ENCODE measurements at regions not wholly inside any gene's neighbourhood (a gene's known extent, or its start where the extent isn't known, plus 50 kb on each side); places are given as distances from the start of the nearest gene placed in this dataset.

- TF ChIP-seq CTCF (IDR thresholded peaks at IDR 0.05) (no peak), GATA2 (CRISPR knock-in tag; IDR thresholded peaks at IDR 0.05) (no peak), FOXM1 (IDR thresholded peaks at IDR 0.05; ENCODE audit: low read depth) (no peak)
Measured at GRCh38 chr6:137647762-137648447, 153.7 kb upstream of the OLIG3 start.

All from SK-N-SH (cell line).